Muscle layer of duodenum (tissue), 2 donors: ENCODE measurements at regions not wholly inside any gene's neighbourhood (a gene's known extent, or its start where the extent isn't known, plus 50 kb on each side); places are given as distances from the start of the nearest gene placed in this dataset.

ENCODE experiments used
- H3K27ac ChIP-seq: one replicate; pipeline ENCODE4 v1.7.0; 2013; ENCODE audit warnings: mild to moderate bottlenecking, low read length
- H3K27me3 ChIP-seq: one replicate; pipeline ENCODE4 v1.7.0; 2013; ENCODE audit warnings: low read depth, mild to moderate bottlenecking, control low read depth, low read length
- H3K36me3 ChIP-seq, 2 donors: one replicate each; pipeline ENCODE4 v1.7.0; 2013; ENCODE audit warnings: low read length in 2 of 2, control low read depth in 1 of 2, mild to moderate bottlenecking in 1 of 2; ENCODE audit not compliant: insufficient read depth in 2 of 2, control insufficient read depth in 1 of 2
- H3K4me1 ChIP-seq, 2 donors: one replicate each; pipeline ENCODE4 v1.7.0; 2013; ENCODE audit warnings: low read length in 2 of 2, mild to moderate bottlenecking in 2 of 2, control low read depth in 1 of 2, moderate library complexity in 1 of 2; ENCODE audit not compliant: insufficient read depth in 2 of 2, control insufficient read depth in 1 of 2
- H3K4me3 ChIP-seq, 2 donors: one replicate each; pipeline ENCODE4 v1.7.0; 2013; ENCODE audit warnings: low read length in 2 of 2, low read depth in 1 of 2, mild to moderate bottlenecking in 1 of 2
- H3K9me3 ChIP-seq, 2 donors: one replicate each; pipeline ENCODE4 v1.7.0; 2013; ENCODE audit warnings: low read length in 2 of 2, control low read depth in 1 of 2, mild to moderate bottlenecking in 1 of 2; ENCODE audit not compliant: control insufficient read depth in 1 of 2
- donor health status: healthy.

- Histone ChIP-seq H3K36me3 (no peaks in the 10 kb centered on the region), H3K9me3 (no peaks in the 10 kb centered on the region), H3K4me3 (peak overlapping the region; percentile 37 to 70), H3K27me3 (peaks cover 4% of the 10 kb centered on the region), H3K4me1 (peaks cover 0 to 19% of the 10 kb centered on the region in 2 donors), H3K27ac (no peak overlapping the region)
Measured at GRCh38 chr10:21172930-21173801, 276.1 kb upstream of the NEBL start.

- peak overlapping the region; percentile 37 to 70 for H3K4me3 ChIP-seq
- peaks cover 4% of the 10 kb centered on the region for H3K27me3 ChIP-seq
- peaks cover 0 to 19% of the 10 kb centered on the region in 2 donors for H3K4me1 ChIP-seq
- no peaks in the 10 kb centered on the region for H3K9me3 ChIP-seq
- no peaks in the 10 kb centered on the region for H3K36me3 ChIP-seq
- H3K27ac ChIP-seq, result no peak overlapping the region
Measured at GRCh38 chr10:21172542-21172929, 275.4 kb upstream of the NEBL start.

GRCh38 chr10:21171936-21172541 is 274.9 kb upstream of the NEBL start:
- no peaks in the 10 kb centered on the region for H3K36me3 ChIP-seq
- H3K9me3 ChIP-seq, result no peaks in the 10 kb centered on the region
- peaks cover 4% of the 10 kb centered on the region for H3K27me3 ChIP-seq
- H3K4me1 ChIP-seq, result peaks cover 0 to 19% of the 10 kb centered on the region in 2 donors
- no peak overlapping the region for H3K27ac ChIP-seq
- H3K4me3 ChIP-seq, result no peak overlapping the region

GRCh38 chr10:21171197-21171935 is 274.3 kb upstream of the NEBL start:
- Histone ChIP-seq H3K9me3 (no peaks in the 10 kb centered on the region), H3K4me3 (no peak overlapping the region), H3K27ac (no peak overlapping the region), H3K36me3 (no peaks in the 10 kb centered on the region), H3K4me1 (peaks cover 0 to 19% of the 10 kb centered on the region in 2 donors), H3K27me3 (peaks cover 4% of the 10 kb centered on the region)

GRCh38 chr10:21170216-21170615 is 273.1 kb upstream of the NEBL start:
- H3K4me1 ChIP-seq, result peaks cover 0 to 19% of the 10 kb centered on the region in 2 donors

GRCh38 chr10:21169271-21169670 is 272.2 kb upstream of the NEBL start:
- H3K4me3 ChIP-seq, result no peak overlapping the region
- no peak overlapping the region for H3K27ac ChIP-seq
- no peaks in the 10 kb centered on the region for H3K9me3 ChIP-seq
- H3K27me3 ChIP-seq, result no peaks in the 10 kb centered on the region
- no peaks in the 10 kb centered on the region for H3K36me3 ChIP-seq
- peaks cover 0 to 14% of the 10 kb centered on the region in 2 donors for H3K4me1 ChIP-seq

More at GRCh38 chr10:21170216-21170615, 273.1 kb upstream of the NEBL start:
- no peak overlapping the region for H3K27ac ChIP-seq
- H3K4me3 ChIP-seq, result no peak overlapping the region
- H3K9me3 ChIP-seq, result no peaks in the 10 kb centered on the region
- no peaks in the 10 kb centered on the region for H3K36me3 ChIP-seq
- peaks cover 4% of the 10 kb centered on the region for H3K27me3 ChIP-seq

GRCh38 chr10:21167288-21168010 is 270.3 kb upstream of the NEBL start:
- Histone ChIP-seq H3K27ac (no peak overlapping the region), H3K4me1 (no peaks in the 10 kb centered on the region), H3K4me3 (no peak overlapping the region), H3K9me3 (peaks cover 0 to under 1% of the 10 kb centered on the region in 2 donors), H3K36me3 (no peaks in the 10 kb centered on the region), H3K27me3 (no peaks in the 10 kb centered on the region)

- peaks cover 0 to 7% of the 10 kb centered on the region in 2 donors for H3K9me3 ChIP-seq
- no peak overlapping the region for H3K4me3 ChIP-seq
- H3K27ac ChIP-seq, result no peak overlapping the region
- H3K4me1 ChIP-seq, result no peaks in the 10 kb centered on the region
- H3K27me3 ChIP-seq, result no peaks in the 10 kb centered on the region
- no peaks in the 10 kb centered on the region for H3K36me3 ChIP-seq
Measured at GRCh38 chr10:21166557-21167287, 269.6 kb upstream of the NEBL start.

GRCh38 chr10:21165489-21165888 is 268.4 kb upstream of the NEBL start:
- no peaks in the 10 kb centered on the region for H3K36me3 ChIP-seq

GRCh38 chr10:21164687-21165086 is 267.6 kb upstream of the NEBL start:
- no peaks in the 10 kb centered on the region for H3K27me3 ChIP-seq
- H3K9me3 ChIP-seq, result peaks cover 0 to 8% of the 10 kb centered on the region in 2 donors
- H3K4me3 ChIP-seq, result no peak overlapping the region
- no peaks in the 10 kb centered on the region for H3K4me1 ChIP-seq
- H3K36me3 ChIP-seq, result no peaks in the 10 kb centered on the region
- H3K27ac ChIP-seq, result no peak overlapping the region

More at GRCh38 chr10:21165489-21165888, 268.4 kb upstream of the NEBL start:
- Histone ChIP-seq H3K9me3 (peaks cover 0 to 8% of the 10 kb centered on the region in 2 donors), H3K4me1 (no peaks in the 10 kb centered on the region), H3K4me3 (no peak overlapping the region), H3K27me3 (no peaks in the 10 kb centered on the region), H3K27ac (no peak overlapping the region)
